GM12865 (cell line): ENCODE measurements at regions not wholly inside any gene's neighbourhood (a gene's known extent, or its start where the extent isn't known, plus 50 kb on each side); places are given as distances from the start of the nearest gene placed in this dataset.
A peak's percentile ranks its signal among the peaks of the same experiment; 100 is the strongest.

Source experiments
- DNase-seq: peaks from one replicate; pipeline ENCODE4 v3.0.0; 2010; ENCODE audit warnings: low read depth
- H3K4me3 ChIP-seq: 2 replicates; pipeline ENCODE4 v1.5.1; 2011; ENCODE audit warnings: mild to moderate bottlenecking, low read depth, low read length, control low read depth
- TF ChIP-seq, protein P1 (sequence below): IDR thresholded peaks from 2 replicates; pipeline ENCODE4 v1.5.1; 2011; ENCODE audit warnings: low read length, control low read depth, low read depth, inconsistent platforms; ENCODE audit not compliant: insufficient read depth; ENCODE audit errors: missing control alignments

DNA sequence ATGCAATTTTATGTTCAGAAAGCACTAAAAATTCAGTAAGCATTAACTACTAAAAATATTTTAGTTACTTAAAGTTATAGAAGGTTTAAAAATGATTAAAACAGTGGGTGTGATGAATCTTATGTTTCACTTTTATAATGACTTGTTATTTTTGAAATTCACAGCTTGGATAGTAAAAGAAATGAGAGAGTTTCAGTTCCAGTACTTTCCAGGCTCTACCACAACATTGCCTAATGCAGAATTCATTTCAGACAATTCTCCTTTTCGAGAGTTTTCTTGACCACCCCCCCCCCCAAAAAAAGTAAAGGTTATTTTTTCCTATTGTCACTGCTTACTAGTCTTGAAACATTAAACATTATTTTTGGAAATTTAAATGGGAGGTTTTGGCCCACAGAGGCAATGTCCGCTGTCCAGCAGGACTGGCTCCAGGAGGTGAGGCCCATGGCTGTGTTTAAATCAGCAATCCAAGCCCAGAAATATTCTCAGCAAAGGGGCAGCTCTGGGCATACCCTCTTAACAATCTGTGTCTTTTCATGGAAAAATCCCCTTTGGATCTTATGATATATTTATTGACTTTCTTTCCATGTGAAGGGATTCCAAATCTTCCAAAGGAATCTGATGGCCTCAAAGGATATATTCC lies 519.9 kb downstream of the MAFB start:
- DNase-seq = no peak
- no peak overlapping the region for H3K4me3 ChIP-seq
- TF ChIP-seq, protein P1, sequence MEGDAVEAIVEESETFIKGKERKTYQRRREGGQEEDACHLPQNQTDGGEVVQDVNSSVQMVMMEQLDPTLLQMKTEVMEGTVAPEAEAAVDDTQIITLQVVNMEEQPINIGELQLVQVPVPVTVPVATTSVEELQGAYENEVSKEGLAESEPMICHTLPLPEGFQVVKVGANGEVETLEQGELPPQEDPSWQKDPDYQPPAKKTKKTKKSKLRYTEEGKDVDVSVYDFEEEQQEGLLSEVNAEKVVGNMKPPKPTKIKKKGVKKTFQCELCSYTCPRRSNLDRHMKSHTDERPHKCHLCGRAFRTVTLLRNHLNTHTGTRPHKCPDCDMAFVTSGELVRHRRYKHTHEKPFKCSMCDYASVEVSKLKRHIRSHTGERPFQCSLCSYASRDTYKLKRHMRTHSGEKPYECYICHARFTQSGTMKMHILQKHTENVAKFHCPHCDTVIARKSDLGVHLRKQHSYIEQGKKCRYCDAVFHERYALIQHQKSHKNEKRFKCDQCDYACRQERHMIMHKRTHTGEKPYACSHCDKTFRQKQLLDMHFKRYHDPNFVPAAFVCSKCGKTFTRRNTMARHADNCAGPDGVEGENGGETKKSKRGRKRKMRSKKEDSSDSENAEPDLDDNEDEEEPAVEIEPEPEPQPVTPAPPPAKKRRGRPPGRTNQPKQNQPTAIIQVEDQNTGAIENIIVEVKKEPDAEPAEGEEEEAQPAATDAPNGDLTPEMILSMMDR = no peak

DNA sequence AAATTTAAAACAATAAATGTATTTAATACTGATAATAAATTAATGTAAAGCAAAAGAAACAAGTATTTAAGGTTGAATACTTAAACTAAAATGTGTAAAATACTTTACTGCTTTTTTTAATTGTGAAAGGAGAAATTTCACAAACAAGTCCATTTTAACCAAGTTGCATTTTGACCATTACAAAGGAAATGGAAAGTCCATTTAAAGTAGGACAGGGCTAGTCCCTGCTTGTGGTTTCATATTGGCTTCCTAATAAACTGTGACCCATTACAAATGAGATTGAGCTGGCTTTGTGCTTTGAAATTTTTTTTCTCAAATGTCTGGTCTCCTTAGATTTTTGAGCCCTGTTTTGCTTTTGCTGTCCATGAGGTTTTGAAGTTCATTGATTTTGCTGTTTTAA lies 527.6 kb downstream of the MAFB start:
- no peak overlapping the region for H3K4me3 ChIP-seq
- DNase-seq = no peak
- TF ChIP-seq, protein P1 = no peak

DNA sequence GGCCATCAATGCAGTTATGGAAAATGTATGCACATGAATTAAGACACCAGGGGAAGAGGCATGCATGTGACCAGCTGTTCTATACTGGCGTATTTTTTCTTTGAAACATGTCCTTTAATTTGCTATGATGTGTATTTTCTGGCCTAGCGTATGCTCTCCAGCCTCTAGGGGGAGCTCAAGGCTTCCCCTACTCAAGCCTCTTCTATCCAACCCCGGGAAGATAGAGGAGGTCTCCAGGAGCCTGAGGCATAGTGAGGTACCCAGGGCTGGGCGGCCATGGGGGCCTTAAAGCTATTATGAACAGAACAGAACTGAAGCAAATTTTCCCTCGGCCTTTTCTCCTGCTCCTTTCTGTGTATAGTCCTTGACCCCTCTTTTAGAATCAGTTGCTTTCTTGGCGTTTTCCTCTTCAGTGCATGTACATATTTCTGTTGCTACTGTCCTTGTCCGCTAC lies 528.9 kb downstream of the MAFB start:
- H3K4me3 ChIP-seq = no peak overlapping the region
- TF ChIP-seq, protein P1 = peak; percentile 83
- peak; percentile 71 for DNase-seq

GRCh38 chr20:40159276-40159675 lies 529.8 kb downstream of the MAFB start:
- TF ChIP-seq, protein P1 = no peak
- DNase-seq = no peak
- H3K4me3 ChIP-seq = no peak overlapping the region

GRCh38 chr20:40156600-40157317 lies 532.3 kb downstream of the MAFB start:
- H3K4me3 ChIP-seq = no peak overlapping the region
- DNase-seq = peak; percentile 79

DNA sequence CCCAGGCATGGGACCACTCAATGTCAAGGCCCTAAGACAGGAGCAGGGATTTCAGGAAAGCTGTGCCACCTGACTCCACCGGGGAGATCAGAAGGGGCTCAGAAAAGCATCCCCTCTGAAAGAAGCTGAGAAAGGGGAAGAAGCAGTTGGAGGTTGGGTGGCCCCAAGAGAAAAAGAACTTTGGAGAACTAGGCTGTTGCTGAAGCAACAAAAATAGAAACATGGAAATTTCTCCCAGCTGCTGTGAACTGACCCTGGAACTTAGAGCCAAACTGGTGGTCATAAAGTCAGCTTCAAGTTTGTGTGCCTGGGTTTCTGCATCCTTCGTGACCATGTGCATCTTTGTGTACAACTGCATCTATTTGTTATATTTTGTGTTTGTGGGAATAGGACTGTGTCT lies 534.5 kb downstream of the MAFB start:
- no peak for DNase-seq

More at GRCh38 chr20:40156600-40157317, 532.3 kb downstream of the MAFB start:
- TF ChIP-seq, protein P1 = no peak

More for the DNA sequence above, 534.5 kb downstream of the MAFB start:
- H3K4me3 ChIP-seq = no peak overlapping the region
- TF ChIP-seq, protein P1 = no peak
